AG09319 (cell line): ENCODE measurements at regions not wholly inside any gene's neighbourhood (a gene's known extent, or its start where the extent isn't known, plus 50 kb on each side); places are given as distances from the start of the nearest gene placed in this dataset.
A peak's percentile ranks its signal among the peaks of the same experiment; 100 is the strongest.

ENCODE experiments used
- DNase-seq: peaks from one replicate; pipeline ENCODE4 v3.0.0-alpha.2; 2010; ENCODE audit warnings: low read depth; ENCODE audit errors: extremely low read depth
- TF ChIP-seq, protein P1 (sequence below): IDR thresholded peaks from 2 replicates; pipeline ENCODE4 v1.5.1; 2011; ENCODE audit warnings: low read depth, mild to moderate bottlenecking, inconsistent platforms, low read length, moderate library complexity

- TF ChIP-seq, protein P1, sequence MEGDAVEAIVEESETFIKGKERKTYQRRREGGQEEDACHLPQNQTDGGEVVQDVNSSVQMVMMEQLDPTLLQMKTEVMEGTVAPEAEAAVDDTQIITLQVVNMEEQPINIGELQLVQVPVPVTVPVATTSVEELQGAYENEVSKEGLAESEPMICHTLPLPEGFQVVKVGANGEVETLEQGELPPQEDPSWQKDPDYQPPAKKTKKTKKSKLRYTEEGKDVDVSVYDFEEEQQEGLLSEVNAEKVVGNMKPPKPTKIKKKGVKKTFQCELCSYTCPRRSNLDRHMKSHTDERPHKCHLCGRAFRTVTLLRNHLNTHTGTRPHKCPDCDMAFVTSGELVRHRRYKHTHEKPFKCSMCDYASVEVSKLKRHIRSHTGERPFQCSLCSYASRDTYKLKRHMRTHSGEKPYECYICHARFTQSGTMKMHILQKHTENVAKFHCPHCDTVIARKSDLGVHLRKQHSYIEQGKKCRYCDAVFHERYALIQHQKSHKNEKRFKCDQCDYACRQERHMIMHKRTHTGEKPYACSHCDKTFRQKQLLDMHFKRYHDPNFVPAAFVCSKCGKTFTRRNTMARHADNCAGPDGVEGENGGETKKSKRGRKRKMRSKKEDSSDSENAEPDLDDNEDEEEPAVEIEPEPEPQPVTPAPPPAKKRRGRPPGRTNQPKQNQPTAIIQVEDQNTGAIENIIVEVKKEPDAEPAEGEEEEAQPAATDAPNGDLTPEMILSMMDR, result no peak
- no peak for DNase-seq
Observed at GRCh38 chr3:187873843-187874242, 128.6 kb upstream of the BCL6 start.

- DNase-seq, result no peak
- TF ChIP-seq, protein P1, result no peak
Observed at GRCh38 chr3:187875863-187876262, 130.6 kb upstream of the BCL6 start.

- TF ChIP-seq, protein P1, result no peak
- DNase-seq, result peak; percentile 14
Observed at GRCh38 chr3:187878772-187879518, 133.7 kb upstream of the BCL6 start.

- DNase-seq, result no peak
Observed at GRCh38 chr3:187880441-187880840, 135.2 kb upstream of the BCL6 start.

GRCh38 chr3:187880851-187881250, 135.6 kb upstream of the BCL6 start:
- TF ChIP-seq, protein P1, result no peak
- DNase-seq, result no peak

More at GRCh38 chr3:187880441-187880840, 135.2 kb upstream of the BCL6 start:
- TF ChIP-seq, protein P1, result no peak

- DNase-seq, result no peak
- TF ChIP-seq, protein P1, result no peak
Observed at GRCh38 chr3:187888701-187889100, 143.4 kb upstream of the BCL6 start.

- TF ChIP-seq, protein P1, result no peak
- no peak for DNase-seq
Observed at GRCh38 chr3:187889106-187889505, 143.8 kb upstream of the BCL6 start.
